H54 (cell line): ENCODE measurements at regions not wholly inside any gene's neighbourhood (a gene's known extent, or its start where the extent isn't known, plus 50 kb on each side); places are given as distances from the start of the nearest gene placed in this dataset.
"Not testable (repeated sequence)": the region's sequence is repeated elsewhere in the genome, so short reads cannot be mapped to it uniquely, and the experiment has no call there.

Experiments
- DNase-seq: peaks from one replicate; pipeline ENCODE4 v3.0.0; 2011; ENCODE audit warnings: low spot score, mixed read lengths; ENCODE audit not compliant: insufficient read length
- FAIRE-seq: peaks from 3 replicates; lab custom pipeline; 2011; peaks lifted over from hg19 to GRCh38; lab: Jason Lieb, UNC
- POLR2A ChIP-seq: IDR thresholded peaks from 2 replicates; pipeline ENCODE4 v1.6.1; 2011; ENCODE audit warnings: low read depth, mild to moderate bottlenecking, low read length

- DNase-seq: no peak
- no peak for FAIRE-seq
- no peak for TF ChIP-seq POLR2A
Observed at GRCh38 chr10:9901971-9902370, 1115.7 kb upstream of the CELF2 start.

- FAIRE-seq (no peak), DNase-seq (no peak)
- no peak for TF ChIP-seq POLR2A
Observed at GRCh38 chr10:9910446-9910845, 1107.2 kb upstream of the CELF2 start.

DNA sequence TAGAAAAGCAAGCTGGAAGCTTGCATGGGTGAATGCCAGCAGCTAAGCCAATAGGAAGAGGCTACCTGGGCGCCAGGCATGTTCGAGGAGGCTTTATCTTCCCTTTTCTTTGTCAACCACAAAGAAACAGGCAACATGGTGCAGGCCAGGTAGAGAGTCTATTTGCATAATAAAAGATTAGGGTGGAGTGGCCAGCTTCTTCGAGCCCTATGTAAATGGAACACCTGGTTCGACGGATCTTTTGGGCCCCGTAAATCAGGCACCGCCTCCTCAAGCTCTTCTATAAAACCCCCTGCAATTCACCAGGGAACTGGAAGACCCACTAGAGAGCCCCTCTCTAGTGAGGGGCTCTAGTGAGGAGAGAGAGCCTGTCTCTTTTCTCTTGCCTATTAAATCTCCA, 1106.2 kb upstream of the CELF2 start:
- DNase-seq (no peak), FAIRE-seq (no peak)
- no peak for TF ChIP-seq POLR2A

GRCh38 chr10:9913876-9914514, 1103.7 kb upstream of the CELF2 start:
- TF ChIP-seq POLR2A: no peak
- DNase-seq (no peak), FAIRE-seq (no peak)

- FAIRE-seq (no peak), DNase-seq (no peak)
Observed at GRCh38 chr10:9921544-9921943, 1096.1 kb upstream of the CELF2 start.

GRCh38 chr10:9922126-9922870, 1095.4 kb upstream of the CELF2 start:
- FAIRE-seq: no peak
- DNase-seq: no peak
- TF ChIP-seq POLR2A: no peak

More at GRCh38 chr10:9921544-9921943, 1096.1 kb upstream of the CELF2 start:
- TF ChIP-seq POLR2A: no peak

- FAIRE-seq (no peak), DNase-seq (no peak)
- TF ChIP-seq POLR2A: no peak
Observed at GRCh38 chr10:9926003-9926402, 1091.7 kb upstream of the CELF2 start.

DNA sequence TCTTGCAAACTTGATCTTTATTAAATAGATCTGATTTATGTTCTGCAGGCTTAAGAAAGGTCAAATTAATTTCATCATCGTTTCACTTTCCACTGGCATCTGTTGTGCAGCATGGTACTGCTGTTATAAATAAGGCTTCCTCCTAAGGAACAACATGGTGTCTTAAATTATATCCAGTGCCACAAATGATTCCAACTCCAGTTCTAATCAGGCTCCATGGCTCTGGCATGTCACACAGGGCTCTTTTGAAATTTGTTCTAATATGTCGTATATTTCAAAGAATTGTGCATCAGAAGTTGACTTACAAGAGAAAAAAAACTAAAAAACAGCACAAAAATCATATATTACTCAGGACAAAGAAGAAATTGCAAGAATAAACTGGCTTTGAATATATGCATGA, 1090.8 kb upstream of the CELF2 start:
- TF ChIP-seq POLR2A: no peak
- FAIRE-seq (no peak), DNase-seq (no peak)

DNA sequence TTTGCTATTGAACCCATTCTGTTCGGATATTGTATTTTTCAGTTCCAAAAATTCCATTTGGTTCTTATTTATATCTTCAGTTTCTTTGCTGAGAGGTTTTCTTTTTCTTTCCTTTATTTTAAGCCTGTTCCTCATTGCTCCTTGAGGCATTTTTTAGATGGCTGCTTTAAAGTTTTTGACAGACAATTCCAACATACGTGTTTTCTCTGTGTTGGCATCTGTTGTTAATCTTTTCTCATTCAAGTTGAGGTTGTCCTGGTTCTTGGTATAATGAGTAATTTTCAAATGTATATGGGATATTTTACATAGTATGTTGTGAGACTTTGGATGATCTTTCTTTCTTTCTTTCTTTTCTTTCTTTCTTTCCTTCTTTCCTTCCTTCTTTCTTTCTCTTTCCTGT, 1078.0 kb upstream of the CELF2 start:
- FAIRE-seq: no peak
- no peak for DNase-seq
- no peak for TF ChIP-seq POLR2A

GRCh38 chr10:9944690-9945089, 1073.0 kb upstream of the CELF2 start:
- no peak for TF ChIP-seq POLR2A
- FAIRE-seq (no peak), DNase-seq (no peak)

DNA sequence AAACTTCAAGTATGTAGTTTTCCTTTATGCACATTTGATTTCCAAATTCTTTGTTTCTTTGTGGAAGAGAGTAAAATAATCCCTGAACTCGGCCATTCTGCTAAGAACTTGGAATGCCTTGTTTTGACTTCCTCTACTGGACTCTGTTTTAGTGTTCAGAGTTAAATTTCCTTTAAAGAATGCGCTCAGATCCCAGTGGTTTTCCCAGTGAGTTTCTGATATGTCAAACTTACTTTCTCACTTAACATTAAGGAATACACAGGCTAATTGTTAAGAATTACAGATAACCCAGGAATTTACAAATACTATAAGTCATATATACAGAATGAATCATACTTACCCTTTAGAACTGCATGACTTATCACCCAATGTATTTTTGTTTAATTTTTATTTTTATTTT, 1067.6 kb upstream of the CELF2 start:
- TF ChIP-seq POLR2A: no peak
- DNase-seq (no peak), FAIRE-seq (no peak)

- FAIRE-seq: no peak
- DNase-seq: no peak
Observed at GRCh38 chr10:9951481-9952257, 1066.0 kb upstream of the CELF2 start.

DNA sequence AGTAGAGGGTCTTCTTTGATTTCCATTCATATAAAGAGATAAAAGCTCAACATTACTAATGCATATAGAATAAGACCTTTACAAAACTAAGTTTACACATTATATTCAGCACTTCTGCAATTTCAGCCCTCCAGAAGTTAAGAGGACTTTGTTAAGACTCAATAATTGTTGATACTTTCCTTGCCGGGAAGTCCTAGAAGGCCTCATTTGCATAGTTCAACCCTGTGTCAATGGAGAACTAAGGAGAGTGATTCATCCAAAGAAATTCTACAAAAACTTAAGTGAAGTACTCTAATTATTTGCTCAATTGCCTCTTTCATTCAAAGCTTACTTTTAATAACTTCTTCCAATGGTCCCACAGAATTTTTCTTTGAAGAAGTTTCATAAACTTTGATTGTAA, 1060.3 kb upstream of the CELF2 start:
- no peak for FAIRE-seq
- DNase-seq: no peak
- TF ChIP-seq POLR2A: no peak

More at GRCh38 chr10:9951481-9952257, 1066.0 kb upstream of the CELF2 start:
- TF ChIP-seq POLR2A: no peak

GRCh38 chr10:9957876-9958275, 1059.8 kb upstream of the CELF2 start:
- DNase-seq, FAIRE-seq: not testable (repeated sequence)
